ENCODE measurements at regions not wholly inside any gene's neighbourhood (a gene's known extent, or its start where the extent isn't known, plus 50 kb on each side); places are given as distances from the start of the nearest gene placed in this dataset.

DNA sequence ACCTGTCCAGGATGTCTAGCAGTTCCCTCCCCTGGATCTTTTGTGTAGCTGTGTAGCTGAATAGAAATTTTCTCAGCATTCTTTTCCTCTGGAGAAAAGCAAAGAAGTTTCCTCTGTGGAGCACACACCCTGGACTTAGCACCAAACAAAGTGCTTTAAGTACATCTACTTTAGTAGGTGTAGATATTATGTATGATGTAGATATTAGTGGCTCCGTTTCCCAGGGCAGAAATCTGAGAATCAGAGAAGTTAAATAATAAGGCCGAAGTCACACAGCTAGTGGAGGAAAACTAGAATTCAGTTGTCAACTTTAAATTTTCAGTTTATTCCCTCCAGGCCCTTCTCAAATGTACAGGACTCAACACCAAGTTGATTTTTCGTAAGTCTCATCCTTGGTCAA is 401.7 kb upstream of the NR2F2 start:
- POLR2A ChIA-PET = no interaction called here

DNA sequence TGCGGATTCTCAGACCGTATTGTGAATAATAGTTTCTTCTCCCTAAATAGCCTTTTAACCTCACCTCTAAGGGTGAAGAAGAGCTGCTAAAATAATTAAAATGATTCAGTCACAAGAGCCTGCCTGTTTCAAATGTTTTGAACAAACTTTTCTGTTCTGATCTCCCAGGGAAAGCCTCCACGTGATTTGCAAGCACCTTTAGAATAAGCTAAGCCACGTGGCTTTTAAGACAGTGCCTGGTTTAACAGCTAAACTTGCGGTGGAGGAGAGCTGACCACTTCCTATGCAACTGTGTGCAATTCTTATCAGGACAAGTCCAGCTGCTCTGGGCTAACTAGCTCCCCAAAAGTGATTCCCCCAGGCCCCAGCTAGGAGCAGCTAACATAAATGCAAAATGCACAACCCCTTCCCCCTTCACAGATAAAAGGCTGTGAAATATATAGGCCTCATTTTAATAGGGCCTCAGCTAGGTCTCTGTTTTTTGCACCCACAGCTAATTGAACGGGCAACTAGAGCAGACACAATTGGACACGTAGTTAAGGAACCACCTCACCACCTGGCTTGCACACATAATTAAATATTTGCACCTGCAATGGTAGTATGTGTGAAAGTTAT is 401.2 kb upstream of the NR2F2 start:
- Histone ChIP-seq H3K4me3 (ENCODE audit: low read depth in 2 of 2, low read length in 1 of 2) (no peak overlapping the region), H3K79me2 (ENCODE audit: insufficient read depth) (no peaks in the 10 kb centered on the region), H3K9ac (no peak overlapping the region), H3K4me1 (ENCODE audit: control insufficient read depth in 1 of 2, insufficient read depth in 2 of 2, low read depth in 1 of 2, low read length in 1 of 2) (no peaks in the 10 kb centered on the region), H3K27ac (ENCODE audit: low read depth in 2 of 2, low read length in 1 of 2) (no peak overlapping the region), H3K9me2 (no peaks in the 10 kb centered on the region), H2AFZ (ENCODE audit: low read depth) (no peak overlapping the region), H3K9me3 (no peaks in the 10 kb centered on the region), H3K27me3 (ENCODE audit: insufficient read depth) (no peaks in the 10 kb centered on the region), H3F3A (replicated peaks; ENCODE audit: insufficient read depth) (no peaks in the 10 kb centered on the region), H4K20me1 (ENCODE audit: insufficient read depth) (no peaks in the 10 kb centered on the region), H3K36me3 (replicated peaks in 1 of 2; ENCODE audit: control insufficient read depth in 1 of 2, insufficient read depth in 2 of 2, low read length in 1 of 2) (no peaks in the 10 kb centered on the region), H3K4me2 (no peak overlapping the region)
- 21% methylated on average over 7 of the region's 7 CpGs for WGBS (ENCODE audit: low lambda C conversion rate)
- TF ChIP-seq FOXJ3 (CRISPR knock-in tag; IDR thresholded peaks at IDR 0.05) (no peak), CHD2 (IDR thresholded peaks at IDR 0.05; ENCODE audit: low read length, partially characterized antibody) (no peak), RFX5 (IDR thresholded peaks at IDR 0.05; ENCODE audit: low read length) (no peak), RAD21 (IDR thresholded peaks at IDR 0.05; ENCODE audit: low read length) (no peak), JUND (IDR thresholded peaks at IDR 0.05) (no peak), MEF2A (IDR thresholded peaks at IDR 0.05; ENCODE audit: borderline replicate concordance, low read depth) (no peak), TAF1 (IDR thresholded peaks at IDR 0.05; ENCODE audit: borderline replicate concordance, low read depth, low read length) (no peak), TCF12 (IDR thresholded peaks at IDR 0.05) (no peak), RCOR1 (IDR thresholded peaks at IDR 0.05; ENCODE audit: low read length) (no peak), ELF1 (IDR thresholded peaks at IDR 0.05) (no peak), FOXM1 (IDR thresholded peaks at IDR 0.05; ENCODE audit: low read depth) (no peak), NFIC (IDR thresholded peaks at IDR 0.05; ENCODE audit: borderline replicate concordance) (no peak)
- TF ChIP-seq, protein P1, sequence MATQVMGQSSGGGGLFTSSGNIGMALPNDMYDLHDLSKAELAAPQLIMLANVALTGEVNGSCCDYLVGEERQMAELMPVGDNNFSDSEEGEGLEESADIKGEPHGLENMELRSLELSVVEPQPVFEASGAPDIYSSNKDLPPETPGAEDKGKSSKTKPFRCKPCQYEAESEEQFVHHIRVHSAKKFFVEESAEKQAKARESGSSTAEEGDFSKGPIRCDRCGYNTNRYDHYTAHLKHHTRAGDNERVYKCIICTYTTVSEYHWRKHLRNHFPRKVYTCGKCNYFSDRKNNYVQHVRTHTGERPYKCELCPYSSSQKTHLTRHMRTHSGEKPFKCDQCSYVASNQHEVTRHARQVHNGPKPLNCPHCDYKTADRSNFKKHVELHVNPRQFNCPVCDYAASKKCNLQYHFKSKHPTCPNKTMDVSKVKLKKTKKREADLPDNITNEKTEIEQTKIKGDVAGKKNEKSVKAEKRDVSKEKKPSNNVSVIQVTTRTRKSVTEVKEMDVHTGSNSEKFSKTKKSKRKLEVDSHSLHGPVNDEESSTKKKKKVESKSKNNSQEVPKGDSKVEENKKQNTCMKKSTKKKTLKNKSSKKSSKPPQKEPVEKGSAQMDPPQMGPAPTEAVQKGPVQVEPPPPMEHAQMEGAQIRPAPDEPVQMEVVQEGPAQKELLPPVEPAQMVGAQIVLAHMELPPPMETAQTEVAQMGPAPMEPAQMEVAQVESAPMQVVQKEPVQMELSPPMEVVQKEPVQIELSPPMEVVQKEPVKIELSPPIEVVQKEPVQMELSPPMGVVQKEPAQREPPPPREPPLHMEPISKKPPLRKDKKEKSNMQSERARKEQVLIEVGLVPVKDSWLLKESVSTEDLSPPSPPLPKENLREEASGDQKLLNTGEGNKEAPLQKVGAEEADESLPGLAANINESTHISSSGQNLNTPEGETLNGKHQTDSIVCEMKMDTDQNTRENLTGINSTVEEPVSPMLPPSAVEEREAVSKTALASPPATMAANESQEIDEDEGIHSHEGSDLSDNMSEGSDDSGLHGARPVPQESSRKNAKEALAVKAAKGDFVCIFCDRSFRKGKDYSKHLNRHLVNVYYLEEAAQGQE (IDR thresholded peaks at IDR 0.05; ENCODE audit: low read depth, low read length) = no peak
- TF ChIP-seq, protein P2, sequence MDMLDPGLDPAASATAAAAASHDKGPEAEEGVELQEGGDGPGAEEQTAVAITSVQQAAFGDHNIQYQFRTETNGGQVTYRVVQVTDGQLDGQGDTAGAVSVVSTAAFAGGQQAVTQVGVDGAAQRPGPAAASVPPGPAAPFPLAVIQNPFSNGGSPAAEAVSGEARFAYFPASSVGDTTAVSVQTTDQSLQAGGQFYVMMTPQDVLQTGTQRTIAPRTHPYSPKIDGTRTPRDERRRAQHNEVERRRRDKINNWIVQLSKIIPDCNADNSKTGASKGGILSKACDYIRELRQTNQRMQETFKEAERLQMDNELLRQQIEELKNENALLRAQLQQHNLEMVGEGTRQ (IDR thresholded peaks at IDR 0.05; ENCODE audit: borderline replicate concordance, low read depth, low read length) = no peak
- ChIA-PET CTCF (no interaction called here), POLR2A (no interaction called here)
- DNase-seq = no peak

More for the DNA sequence above, 401.7 kb upstream of the NR2F2 start:
- H2AFZ ChIP-seq (ENCODE audit: low read depth) = no peak overlapping the region
- 18% methylated on average over 3 of the region's 3 CpGs for WGBS (ENCODE audit: low lambda C conversion rate)
- H3K79me2 ChIP-seq (ENCODE audit: insufficient read depth) = no peaks in the 10 kb centered on the region
- no peaks in the 10 kb centered on the region for H3K9me2 ChIP-seq
- no peaks in the 10 kb centered on the region for H3K9me3 ChIP-seq
- no peaks in the 10 kb centered on the region for H3F3A ChIP-seq (replicated peaks; ENCODE audit: insufficient read depth)
- no peak overlapping the region for H3K4me3 ChIP-seq (ENCODE audit: low read depth in 2 of 2, low read length in 1 of 2)
- DNase-seq = no peak
- no peaks in the 10 kb centered on the region for H3K36me3 ChIP-seq (replicated peaks in 1 of 2; ENCODE audit: control insufficient read depth in 1 of 2, insufficient read depth in 2 of 2, low read length in 1 of 2)
- no peak overlapping the region for H3K4me2 ChIP-seq
- CTCF ChIA-PET = no interaction called here
- no peaks in the 10 kb centered on the region for H3K27me3 ChIP-seq (ENCODE audit: insufficient read depth)
- TF ChIP-seq, protein P2 (IDR thresholded peaks at IDR 0.05; ENCODE audit: borderline replicate concordance, low read depth, low read length) = no peak
- TF ChIP-seq RXRA (IDR thresholded peaks at IDR 0.05; ENCODE audit: borderline replicate concordance, low read depth) = no peak
- TF ChIP-seq SMC3 (IDR thresholded peaks at IDR 0.05; ENCODE audit: low read depth, low read length) = no peak
- no peaks in the 10 kb centered on the region for H4K20me1 ChIP-seq (ENCODE audit: insufficient read depth)
- no peak overlapping the region for H3K9ac ChIP-seq
- no peak overlapping the region for H3K27ac ChIP-seq (ENCODE audit: low read depth in 2 of 2, low read length in 1 of 2)
- H3K4me1 ChIP-seq (ENCODE audit: control insufficient read depth in 1 of 2, insufficient read depth in 2 of 2, low read depth in 1 of 2, low read length in 1 of 2) = no peaks in the 10 kb centered on the region
